Transverse colon (tissue), 4 donors: ENCODE measurements at regions not wholly inside any gene's neighbourhood (a gene's known extent, or its start where the extent isn't known, plus 50 kb on each side); places are given as distances from the start of the nearest gene placed in this dataset.
"Not testable (repeated sequence)": the region's sequence is repeated elsewhere in the genome, so short reads cannot be mapped to it uniquely, and the experiment has no call there.

Experiments
- DNase-seq: peaks from one replicate; pipeline ENCODE4 v3.0.0-alpha.2; 2019
- H3K27ac ChIP-seq, 4 donors: fragments of 200-600 bp; sonication (generic); 2 replicates each; pipeline ENCODE4 v1.5.1; 2016 to 2018; ENCODE audit warnings: inconsistent platforms in 4 of 4
- H3K27me3 ChIP-seq: fragments of 200-600 bp; sonication (generic); 2 replicates; pipeline ENCODE4 v1.5.1; 2017; ENCODE audit warnings: inconsistent platforms
- H3K36me3 ChIP-seq, 4 donors: fragments of 200-600 bp; sonication (generic); 2 replicates each; pipeline ENCODE4 v1.5.1; 2017 to 2019; ENCODE audit warnings: inconsistent platforms in 4 of 4
- H3K4me1 ChIP-seq, 4 donors: fragments of 200-600 bp; sonication (generic); 2 replicates each; pipeline ENCODE4 v1.5.1; 2017 to 2020; ENCODE audit warnings: inconsistent platforms in 4 of 4
- H3K4me3 ChIP-seq, 4 donors: fragments of 200-600 bp; sonication (generic); 1 replicate in 1 of 4; 2 replicates in 3 of 4; pipeline versions ENCODE4 v1.5.1 to v1.6.1; 2017 to 2019; ENCODE audit warnings: inconsistent platforms in 4 of 4
- H3K9me3 ChIP-seq, 2 donors: fragments of 200-600 bp; sonication (generic); 2 replicates each; pipeline ENCODE4 v1.5.1; 2017 to 2019; ENCODE audit warnings: inconsistent platforms in 2 of 2
- CTCF ChIP-seq, 5 experiments: fragments of 200-600 bp in 3 of 5; fragments of 450-650 bp in 2 of 5; sonication (generic) in 3 of 5; IDR thresholded peaks; 1 replicate in 2 of 5; 2 replicates in 3 of 5; pipeline ENCODE4 v1.5.1; 2016 to 2017; ENCODE audit warnings: antibody characterized with exemption in 5 of 5, inconsistent platforms in 3 of 5, mild to moderate bottlenecking in 2 of 5, moderate library complexity in 1 of 5
- EP300 ChIP-seq: sonication (generic); formaldehyde crosslinking; IDR thresholded peaks from one replicate; pipeline ENCODE4 v1.6.1; 2017; ENCODE audit warnings: antibody characterized with exemption, low read depth
- POLR2A ChIP-seq: fragments of 450-650 bp; IDR thresholded peaks from one replicate; pipeline ENCODE4 v1.6.1; 2016; ENCODE audit warnings: antibody characterized with exemption, mild to moderate bottlenecking, moderate library complexity
- POLR2AphosphoS5 ChIP-seq, 3 donors: sonication (generic); formaldehyde crosslinking; IDR thresholded peaks; one replicate each; pipeline ENCODE4 v1.6.1; 2016; ENCODE audit warnings: antibody characterized with exemption in 3 of 3
- WGBS, 2 donors: methylation state at CpG; one replicate each; pipeline ENCODE4 v1.1.5; 2018; ENCODE audit warnings: low coverage in 1 of 2; 5-methylcytosine and 5-hydroxymethylcytosine counted together
- in situ Hi-C, 4 donors: fragments of 200-750 bp; cut with MboI; loops; one replicate each; pipeline versions ENCODE4 v1.15.0 to v1.15.1; 2017; ENCODE audit warnings: low sequenced_read_pairs in 3 of 4, low pct_ligation_motif_present in 1 of 4, low pct_unique_long_range_greater_than_20kb in 1 of 4
- intact Hi-C: fragments of 100-400 bp; cut with DNase I; formaldehyde crosslinking; loops from one replicate; pipeline ENCODE4 v1.15.1; 2023; ENCODE audit warnings: low total_unique reads

GRCh38 chr3:11739706-11740105, 96.0 kb upstream of the VGLL4 start:
- in situ Hi-C loops: no loop called here
- Histone ChIP-seq H3K27me3 (no peaks in the 10 kb centered on the region), H3K4me3 (no peak overlapping the region), H3K4me1 (no peaks in the 10 kb centered on the region), H3K36me3 (no peaks in the 10 kb centered on the region), H3K27ac (no peak overlapping the region), H3K9me3 (no peaks in the 10 kb centered on the region)
- WGBS, 2 donors: 59% methylated on average over 3 of the region's 3 CpGs; no CpG with 5 or more reads in 1 of the 2 donors
- intact Hi-C loops: no loop called here
- DNase-seq: no peak
- TF ChIP-seq EP300: no peak
- TF ChIP-seq POLR2AphosphoS5 (IDR thresholded peaks at IDR 0.05): no peak
- no peak for TF ChIP-seq POLR2A
- no peak for TF ChIP-seq CTCF (IDR thresholded peaks at IDR 0.05)

GRCh38 chr3:11739123-11739522, 95.4 kb upstream of the VGLL4 start:
- WGBS, 2 donors: 74% methylated on average over 2 of the region's 2 CpGs; no CpG with 5 or more reads in 1 of the 2 donors
- DNase-seq: no peak
- in situ Hi-C loops: no loop called here
- no peaks in the 10 kb centered on the region for H3K9me3 ChIP-seq
- no peaks in the 10 kb centered on the region for H3K4me1 ChIP-seq
- no peak overlapping the region for H3K4me3 ChIP-seq
- intact Hi-C loops: no loop called here
- no peaks in the 10 kb centered on the region for H3K36me3 ChIP-seq
- H3K27me3 ChIP-seq: no peaks in the 10 kb centered on the region
- no peak overlapping the region for H3K27ac ChIP-seq
- TF ChIP-seq POLR2AphosphoS5 (IDR thresholded peaks at IDR 0.05) (no peak), EP300 (no peak), CTCF (IDR thresholded peaks at IDR 0.05) (no peak), POLR2A (no peak)

- H3K27ac ChIP-seq: no peak overlapping the region
- WGBS, 2 donors: 68 to 78% methylated on average over 4 to 7 of the region's 7 CpGs
- DNase-seq: no peak
- H3K9me3 ChIP-seq: no peaks in the 10 kb centered on the region
- H3K4me3 ChIP-seq: no peak overlapping the region
- no peaks in the 10 kb centered on the region for H3K4me1 ChIP-seq
- in situ Hi-C loops (no loop called here), intact Hi-C loops (no loop called here)
- no peaks in the 10 kb centered on the region for H3K27me3 ChIP-seq
- no peaks in the 10 kb centered on the region for H3K36me3 ChIP-seq
- no peak for TF ChIP-seq EP300
Observed at GRCh38 chr3:11737742-11738141, 94.0 kb upstream of the VGLL4 start.

GRCh38 chr3:11736136-11736833, 92.6 kb upstream of the VGLL4 start:
- Histone ChIP-seq H3K9me3 (no peaks in the 10 kb centered on the region), H3K27ac (no peak overlapping the region), H3K27me3 (no peaks in the 10 kb centered on the region), H3K4me1 (no peaks in the 10 kb centered on the region), H3K36me3 (no peaks in the 10 kb centered on the region), H3K4me3 (no peak overlapping the region)
- no peak for TF ChIP-seq EP300
- DNase-seq: no peak
- 76 to 82% methylated on average over 5 to 9 of the region's 9 CpGs for WGBS, 2 donors
- intact Hi-C loops (no loop called here), in situ Hi-C loops (no loop called here)

- WGBS, 2 donors: 45 to 60% methylated on average over 6 of the region's 6 CpGs
- peak; percentile 16 for DNase-seq
- in situ Hi-C loops: no loop called here
- TF ChIP-seq CTCF (IDR thresholded peaks at IDR 0.05): no peak
- no peak for TF ChIP-seq POLR2A
- no peak for TF ChIP-seq EP300
- TF ChIP-seq POLR2AphosphoS5 (IDR thresholded peaks at IDR 0.05): no peak
- no peaks in the 10 kb centered on the region for H3K27me3 ChIP-seq
- no peaks in the 10 kb centered on the region for H3K9me3 ChIP-seq
- H3K4me3 ChIP-seq: no peak overlapping the region
- no peak overlapping the region for H3K27ac ChIP-seq
- intact Hi-C loops: no loop called here
- H3K4me1 ChIP-seq: no peaks in the 10 kb centered on the region
- H3K36me3 ChIP-seq: no peaks in the 10 kb centered on the region
Observed at GRCh38 chr3:11735638-11736037, 91.9 kb upstream of the VGLL4 start.

- WGBS, 2 donors: 97% methylated on average over 4 of the region's 4 CpGs; no CpG with 5 or more reads in 1 of the 2 donors
- intact Hi-C loops: not testable (repeated sequence)
Observed at GRCh38 chr3:11735111-11735510, 91.4 kb upstream of the VGLL4 start.

More at GRCh38 chr3:11735111-11735510, 91.4 kb upstream of the VGLL4 start:
- H3K36me3 ChIP-seq, H3K27me3 ChIP-seq, H3K4me3 ChIP-seq, DNase-seq, H3K9me3 ChIP-seq, H3K27ac ChIP-seq, H3K4me1 ChIP-seq, in situ Hi-C loops: not testable (repeated sequence)
